ENCODE measurements at regions not wholly inside any gene's neighbourhood (a gene's known extent, or its start where the extent isn't known, plus 50 kb on each side); places are given as distances from the start of the nearest gene placed in this dataset.

DNA sequence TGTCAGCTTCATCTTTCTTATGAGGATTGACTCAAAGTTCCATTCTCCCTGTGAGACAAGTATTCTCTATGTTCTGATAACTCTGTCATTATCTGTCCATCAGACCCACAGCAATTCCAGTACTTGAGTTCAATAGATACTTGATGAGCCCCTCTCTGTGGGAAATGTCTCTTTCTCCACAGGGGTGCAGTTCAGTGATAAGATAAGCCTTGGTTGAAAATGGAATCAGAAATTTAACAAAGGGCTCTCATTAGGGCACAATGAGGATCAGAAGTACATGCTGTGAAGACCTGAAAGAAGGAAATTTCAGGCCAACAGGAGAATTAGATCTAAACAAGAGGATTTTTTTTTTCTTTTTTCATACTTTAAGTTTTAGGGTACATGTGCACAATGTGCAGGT is 737.3 kb downstream of the MTRR start:
- Histone ChIP-seq H3K4me2 (ENCODE audit: low read length) (no peak overlapping the region), H3K36me3 (replicated peaks; ENCODE audit: low read depth, low read length) (no peaks in the 10 kb centered on the region), H3K4me3 (ENCODE audit: low read length) (no peak overlapping the region), H3K9ac (ENCODE audit: low read length) (no peak overlapping the region), H3K27ac (ENCODE audit: low read length) (no peak overlapping the region), H3K9me3 (ENCODE audit: insufficient read depth, low read length) (no peaks in the 10 kb centered on the region), H3K4me1 (ENCODE audit: low read length) (no peaks in the 10 kb centered on the region), H4K20me1 (ENCODE audit: insufficient read depth, low read length) (no peaks in the 10 kb centered on the region), H3K79me2 (ENCODE audit: low read length) (no peaks in the 10 kb centered on the region), H3K27me3 (ENCODE audit: low read depth, low read length) (no peaks in the 10 kb centered on the region), H2AFZ (ENCODE audit: low read depth, low read length) (no peak overlapping the region)
- TF ChIP-seq, protein P1, sequence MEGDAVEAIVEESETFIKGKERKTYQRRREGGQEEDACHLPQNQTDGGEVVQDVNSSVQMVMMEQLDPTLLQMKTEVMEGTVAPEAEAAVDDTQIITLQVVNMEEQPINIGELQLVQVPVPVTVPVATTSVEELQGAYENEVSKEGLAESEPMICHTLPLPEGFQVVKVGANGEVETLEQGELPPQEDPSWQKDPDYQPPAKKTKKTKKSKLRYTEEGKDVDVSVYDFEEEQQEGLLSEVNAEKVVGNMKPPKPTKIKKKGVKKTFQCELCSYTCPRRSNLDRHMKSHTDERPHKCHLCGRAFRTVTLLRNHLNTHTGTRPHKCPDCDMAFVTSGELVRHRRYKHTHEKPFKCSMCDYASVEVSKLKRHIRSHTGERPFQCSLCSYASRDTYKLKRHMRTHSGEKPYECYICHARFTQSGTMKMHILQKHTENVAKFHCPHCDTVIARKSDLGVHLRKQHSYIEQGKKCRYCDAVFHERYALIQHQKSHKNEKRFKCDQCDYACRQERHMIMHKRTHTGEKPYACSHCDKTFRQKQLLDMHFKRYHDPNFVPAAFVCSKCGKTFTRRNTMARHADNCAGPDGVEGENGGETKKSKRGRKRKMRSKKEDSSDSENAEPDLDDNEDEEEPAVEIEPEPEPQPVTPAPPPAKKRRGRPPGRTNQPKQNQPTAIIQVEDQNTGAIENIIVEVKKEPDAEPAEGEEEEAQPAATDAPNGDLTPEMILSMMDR (IDR thresholded peaks at IDR 0.05; ENCODE audit: low read depth, low read length): no peak
- TF ChIP-seq EZH2phosphoT487 (IDR thresholded peaks at IDR 0.05; ENCODE audit: low read depth): no peak

DNA sequence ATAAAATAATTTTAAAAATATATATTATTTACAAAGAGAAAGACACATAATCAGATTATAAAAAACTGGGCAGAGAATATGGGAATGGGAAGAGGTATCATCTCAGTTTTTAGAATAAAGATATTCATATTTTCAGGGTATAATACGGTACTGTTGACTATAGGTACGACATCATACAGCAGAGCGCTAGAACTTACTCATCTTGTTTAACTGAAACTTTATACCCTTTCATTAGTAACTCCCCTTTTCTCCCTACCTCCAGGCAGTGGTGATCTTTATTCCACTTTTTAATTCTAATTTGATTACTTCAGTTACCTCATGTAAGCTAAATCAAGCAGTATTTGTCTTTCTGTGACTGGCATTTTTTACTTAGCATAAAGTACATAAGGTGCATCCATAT is 742.1 kb downstream of the MTRR start:
- H3K36me3 ChIP-seq (replicated peaks; ENCODE audit: low read depth, low read length): no peaks in the 10 kb centered on the region

DNA sequence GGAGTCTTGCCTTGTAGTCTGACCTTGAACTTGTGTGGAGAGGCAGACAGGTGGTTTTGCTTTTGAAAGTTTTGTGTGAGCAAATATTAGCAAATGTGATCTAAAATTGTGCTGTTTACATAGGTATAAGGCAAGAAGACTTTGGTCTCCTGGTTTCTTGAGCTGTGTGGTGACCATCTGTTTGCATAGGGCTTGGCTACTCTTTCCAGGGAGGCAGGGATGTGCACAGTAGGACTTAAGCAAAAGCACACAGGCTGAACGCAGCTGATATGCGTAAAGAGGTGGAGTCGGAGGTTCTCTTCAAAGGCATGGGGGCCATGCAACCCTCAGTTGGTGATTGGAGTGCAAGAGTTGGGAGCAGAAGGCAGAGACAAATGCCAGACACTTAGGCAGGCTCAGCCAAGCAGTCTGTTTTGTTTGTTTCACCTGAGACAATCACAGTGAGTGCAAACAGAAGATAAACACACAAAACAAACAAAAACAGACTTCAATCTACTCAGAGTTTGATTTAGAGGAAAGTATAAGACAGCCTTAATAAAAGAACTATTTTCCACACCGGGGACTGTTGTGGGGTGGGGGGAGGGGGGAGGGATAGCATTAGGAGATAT is 744.2 kb downstream of the MTRR start:
- no peak for TF ChIP-seq EZH2phosphoT487 (IDR thresholded peaks at IDR 0.05; ENCODE audit: low read depth)
- TF ChIP-seq, protein P1 (IDR thresholded peaks at IDR 0.05; ENCODE audit: low read depth, low read length): no peak
- H3K27me3 ChIP-seq (ENCODE audit: low read depth, low read length): no peaks in the 10 kb centered on the region
- no peak overlapping the region for H3K27ac ChIP-seq (ENCODE audit: low read length)

More for the DNA sequence above, 742.1 kb downstream of the MTRR start:
- Histone ChIP-seq H3K27ac (ENCODE audit: low read length) (no peak overlapping the region), H4K20me1 (ENCODE audit: insufficient read depth, low read length) (no peaks in the 10 kb centered on the region), H3K4me2 (ENCODE audit: low read length) (no peak overlapping the region), H3K9ac (ENCODE audit: low read length) (no peak overlapping the region), H2AFZ (ENCODE audit: low read depth, low read length) (no peak overlapping the region), H3K27me3 (ENCODE audit: low read depth, low read length) (no peaks in the 10 kb centered on the region), H3K4me3 (ENCODE audit: low read length) (no peak overlapping the region), H3K9me3 (ENCODE audit: insufficient read depth, low read length) (no peaks in the 10 kb centered on the region), H3K4me1 (ENCODE audit: low read length) (no peaks in the 10 kb centered on the region), H3K79me2 (ENCODE audit: low read length) (no peaks in the 10 kb centered on the region)
- no peak for TF ChIP-seq EZH2phosphoT487 (IDR thresholded peaks at IDR 0.05; ENCODE audit: low read depth)
- TF ChIP-seq, protein P1 (IDR thresholded peaks at IDR 0.05; ENCODE audit: low read depth, low read length): no peak

DNA sequence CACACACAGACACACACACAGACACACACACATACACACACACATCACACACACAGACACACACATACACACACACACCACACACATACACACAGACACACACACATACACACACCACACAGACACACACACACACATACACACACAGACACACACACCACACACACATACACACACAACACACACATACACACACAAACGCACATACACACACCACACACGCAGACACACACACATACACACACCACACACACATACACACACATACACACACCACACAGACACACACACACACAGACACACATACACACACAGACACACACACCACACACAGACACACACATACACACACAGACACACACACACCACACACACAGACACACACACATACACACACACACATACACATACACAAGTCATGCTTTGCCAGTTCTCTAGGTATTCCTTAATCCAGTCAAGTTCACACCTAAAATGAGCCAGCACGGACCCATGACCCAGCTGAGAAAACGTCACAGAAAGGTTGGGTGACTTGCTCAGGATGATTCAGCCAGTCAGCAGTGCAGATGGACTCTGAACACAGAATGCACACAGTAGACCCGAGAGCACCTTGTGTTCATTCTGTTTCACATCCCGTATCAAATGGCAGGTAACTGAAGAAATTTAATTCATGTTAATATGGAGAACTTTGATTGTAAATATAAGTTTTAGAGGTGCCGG is 746.4 kb downstream of the MTRR start:
- Histone ChIP-seq H3K4me3 (ENCODE audit: low read length) (no peak overlapping the region), H4K20me1 (ENCODE audit: insufficient read depth, low read length) (no peaks in the 10 kb centered on the region), H3K36me3 (replicated peaks; ENCODE audit: low read depth, low read length) (no peaks in the 10 kb centered on the region), H3K4me1 (ENCODE audit: low read length) (no peaks in the 10 kb centered on the region), H2AFZ (ENCODE audit: low read depth, low read length) (no peak overlapping the region), H3K27ac (ENCODE audit: low read length) (no peak overlapping the region), H3K4me2 (ENCODE audit: low read length) (no peak overlapping the region), H3K9me3 (ENCODE audit: insufficient read depth, low read length) (no peaks in the 10 kb centered on the region), H3K27me3 (ENCODE audit: low read depth, low read length) (no peaks in the 10 kb centered on the region), H3K79me2 (ENCODE audit: low read length) (no peaks in the 10 kb centered on the region), H3K9ac (ENCODE audit: low read length) (no peak overlapping the region)
- TF ChIP-seq, protein P1 (IDR thresholded peaks at IDR 0.05; ENCODE audit: low read depth, low read length): no peak
- no peak for TF ChIP-seq EZH2phosphoT487 (IDR thresholded peaks at IDR 0.05; ENCODE audit: low read depth)

More for the DNA sequence above, 744.2 kb downstream of the MTRR start:
- Histone ChIP-seq H3K36me3 (replicated peaks; ENCODE audit: low read depth, low read length) (no peaks in the 10 kb centered on the region), H3K9me3 (ENCODE audit: insufficient read depth, low read length) (no peaks in the 10 kb centered on the region), H2AFZ (ENCODE audit: low read depth, low read length) (no peak overlapping the region), H3K4me2 (ENCODE audit: low read length) (no peak overlapping the region), H3K4me3 (ENCODE audit: low read length) (no peak overlapping the region), H3K79me2 (ENCODE audit: low read length) (no peaks in the 10 kb centered on the region), H4K20me1 (ENCODE audit: insufficient read depth, low read length) (no peaks in the 10 kb centered on the region), H3K9ac (ENCODE audit: low read length) (no peak overlapping the region), H3K4me1 (ENCODE audit: low read length) (no peaks in the 10 kb centered on the region)
